ENCODE measurements at regions not wholly inside any gene's neighbourhood (a gene's known extent, or its start where the extent isn't known, plus 50 kb on each side); places are given as distances from the start of the nearest gene placed in this dataset.

- TF ChIP-seq ATF3 (IDR thresholded peaks at IDR 0.05; ENCODE audit: insufficient read depth, low read depth, low read length) (no peak), CTCF (IDR thresholded peaks at IDR 0.05; ENCODE audit: control extremely low read depth in 1 of 3, insufficient read depth in 1 of 3, low read depth in 1 of 3, low read length in 3 of 3) (no peak), SP4 (IDR thresholded peaks at IDR 0.05; ENCODE audit: low read length) (no peak), TEAD4 (IDR thresholded peaks at IDR 0.05; ENCODE audit: low read depth, low read length) (no peak), POLR2AphosphoS5 (IDR thresholded peaks at IDR 0.05; ENCODE audit: low read depth, low read length) (no peak), JUN (IDR thresholded peaks at IDR 0.05; ENCODE audit: low read depth, low read length) (no peak), BCL11A (IDR thresholded peaks at IDR 0.05; ENCODE audit: low read depth in 2 of 2, low read length in 2 of 2) (no peak), SIRT6 (IDR thresholded peaks at IDR 0.05; ENCODE audit: low read length) (no peak), CREB1 (IDR thresholded peaks at IDR 0.05) (no peak), EP300 (IDR thresholded peaks at IDR 0.05; ENCODE audit: borderline replicate concordance in 1 of 2, low read depth in 2 of 2, low read length in 2 of 2) (no peak), EZH2 (IDR thresholded peaks at IDR 0.05; ENCODE audit: low read depth, low read length, severe bottlenecking) (no peak)
These were observed 74.9 kb downstream of the CRLF2 start for GRCh38 chrX:1137531-1137930.

Data from H1 (cell line).